IMR-90 (cell line): ENCODE measurements at regions not wholly inside any gene's neighbourhood (a gene's known extent, or its start where the extent isn't known, plus 50 kb on each side); places are given as distances from the start of the nearest gene placed in this dataset.

Experiments used
- ATAC-seq: fragments of 200-7000 bp; cut with Tn5 transposase; 2 replicates; pipeline ENCODE4 v1.9.1; 2020; ENCODE audit warnings: low read depth, mild to moderate bottlenecking, moderate library complexity
- BruUV-seq: library from RNA; stranded (reverse); fragments of 400-500 nt; replicated peaks from 2 replicates; lab custom pipeline; 2021; lab: Mats Ljungman, UMichigan
- CTCF ChIA-PET: fragments of 300-600 bp; formaldehyde crosslinking; extraction: SDS; loops from one replicate; lab custom pipeline; 2021; ENCODE audit warnings: antibody characterized with exemption; lab: Yijun Ruan, JAX
- POLR2A ChIA-PET: fragments of 300-600 bp; sonication (Branson Sonifier 250); formaldehyde crosslinking; loops from one replicate; lab custom pipeline; 2022; ENCODE audit warnings: antibody characterized with exemption; ENCODE audit not compliant: unreplicated experiment; lab: Charles Lee
- DNase-seq: peaks from one replicate; pipeline ENCODE4 v3.0.0; 2013
- H2AFZ ChIP-seq: replicated peaks from 2 replicates; pipeline ENCODE3; 2013; ENCODE audit warnings: low read length, mild to moderate bottlenecking; ENCODE audit not compliant: poor library complexity
- H2AK5ac ChIP-seq: 2 replicates; pipeline ENCODE4 v1.6.1; 2013; ENCODE audit warnings: low read depth, low read length, inconsistent platforms
- H2AK9ac ChIP-seq: replicated peaks from 2 replicates; pipeline ENCODE3; 2013; ENCODE audit warnings: mild to moderate bottlenecking, low read depth, low read length, moderate library complexity; ENCODE audit not compliant: poor library complexity
- H2BK120ac ChIP-seq: 2 replicates; pipeline ENCODE4 v1.6.1; 2013; ENCODE audit warnings: low read depth, low read length, inconsistent platforms
- H2BK15ac ChIP-seq: 3 replicates; pipeline ENCODE4 v1.6.1; 2013; ENCODE audit warnings: low read depth, low read length, inconsistent platforms
- H2BK20ac ChIP-seq: 2 replicates; pipeline ENCODE4 v1.6.1; 2013; ENCODE audit warnings: low read depth, mild to moderate bottlenecking, inconsistent platforms, low read length, moderate library complexity
- H2BK5ac ChIP-seq: 2 replicates; pipeline ENCODE4 v1.6.1; 2013; ENCODE audit warnings: mild to moderate bottlenecking, low read depth, low read length, inconsistent platforms; ENCODE audit not compliant: poor library complexity, severe bottlenecking
- H3K14ac ChIP-seq: replicated peaks from 2 replicates; pipeline ENCODE4 v1.6.1; 2013; ENCODE audit warnings: low read depth, low read length, inconsistent platforms
- H3K18ac ChIP-seq: 2 replicates; pipeline ENCODE4 v1.6.1; 2013; ENCODE audit warnings: low read depth, low read length, control low read depth
- H3K23ac ChIP-seq: 2 replicates; pipeline ENCODE4 v1.6.1; 2013; ENCODE audit warnings: low read depth, low read length, inconsistent platforms
- H3K27ac ChIP-seq: 2 replicates; pipeline ENCODE4 v1.5.1; 2013; ENCODE audit warnings: mild to moderate bottlenecking, control low read depth, low read length; ENCODE audit not compliant: insufficient read depth
- H3K27me3 ChIP-seq: 2 replicates; pipeline ENCODE4 v1.6.1; 2013; ENCODE audit warnings: low read length; ENCODE audit not compliant: control insufficient read depth, insufficient read depth
- H3K36me3 ChIP-seq: 2 replicates; pipeline ENCODE4 v1.6.1; 2013; ENCODE audit warnings: low read length, mixed read lengths; ENCODE audit not compliant: control insufficient read depth, insufficient read depth
- H3K4ac ChIP-seq: 2 replicates; pipeline ENCODE4 v1.6.1; 2013; ENCODE audit warnings: low read depth, low read length, inconsistent platforms
- H3K4me1 ChIP-seq: 2 replicates; pipeline ENCODE4 v1.6.1; 2013; ENCODE audit warnings: low read length, mixed read lengths; ENCODE audit not compliant: control insufficient read depth, insufficient read depth
- H3K4me2 ChIP-seq: 2 replicates; pipeline ENCODE4 v1.6.1; 2013; ENCODE audit warnings: low read depth, mild to moderate bottlenecking, control low read depth, low read length, moderate library complexity
- H3K4me3 ChIP-seq: 2 replicates; pipeline ENCODE4 v1.5.1; 2013; ENCODE audit warnings: low read depth, mild to moderate bottlenecking, control low read depth, low read length, moderate library complexity; ENCODE audit not compliant: insufficient read depth
- H3K56ac ChIP-seq: 2 replicates; pipeline ENCODE4 v1.6.1; 2013; ENCODE audit warnings: low read length, inconsistent platforms; ENCODE audit not compliant: insufficient read depth; ENCODE audit errors: extremely low read depth
- H3K79me1 ChIP-seq, 2 experiments: 2 replicates each; pipeline ENCODE4 v1.6.1; 2013; ENCODE audit warnings: low read length in 2 of 2, inconsistent platforms in 1 of 2, low read depth in 1 of 2
- H3K9ac ChIP-seq: 2 replicates; pipeline ENCODE4 v1.6.1; 2013; ENCODE audit warnings: low read depth, low read length, control low read depth
- H3K9me1 ChIP-seq: 2 replicates; pipeline ENCODE4 v1.6.1; 2013; ENCODE audit warnings: low read length, inconsistent platforms; ENCODE audit not compliant: insufficient read depth
- H3K9me3 ChIP-seq: 2 replicates; pipeline ENCODE4 v1.6.1; 2013; ENCODE audit warnings: low read length; ENCODE audit not compliant: control insufficient read depth, insufficient read depth
- H4K20me1 ChIP-seq: 2 replicates; pipeline ENCODE4 v1.6.1; 2013; ENCODE audit warnings: low read length, inconsistent platforms; ENCODE audit not compliant: insufficient read depth
- H4K5ac ChIP-seq: 2 replicates; pipeline ENCODE4 v1.6.1; 2013; ENCODE audit warnings: mild to moderate bottlenecking, low read depth, low read length, control low read depth
- H4K8ac ChIP-seq, 2 experiments: 2 replicates each; pipeline ENCODE4 v1.6.1; 2013; ENCODE audit warnings: low read depth in 2 of 2, low read length in 2 of 2, control low read depth in 1 of 2, inconsistent platforms in 1 of 2
- H4K91ac ChIP-seq: 2 replicates; pipeline ENCODE4 v1.6.1; 2013; ENCODE audit warnings: low read depth, low read length, inconsistent platforms; ENCODE audit not compliant: insufficient read depth
- BHLHE40 ChIP-seq: fragments of 150-350 bp; IDR thresholded peaks from 2 replicates; pipeline ENCODE4 v1.6.1; 2016; ENCODE audit warnings: mild to moderate bottlenecking, low read depth, low read length
- MAFK ChIP-seq: IDR thresholded peaks from 2 replicates; pipeline ENCODE4 v1.6.1; 2012; ENCODE audit warnings: low read depth, low read length, improper control_type of control experiment
- MAZ ChIP-seq: IDR thresholded peaks from 2 replicates; pipeline ENCODE4 v1.6.1; 2012; ENCODE audit warnings: low read depth, mild to moderate bottlenecking, low read length, improper control_type of control experiment, moderate library complexity, borderline replicate concordance
- WGBS, 2 experiments: methylation state at CpG; one replicate each; pipeline versions ENCODE4 v1.1.5 to v1.1.7; 2013; ENCODE audit warnings: missing lambda C conversion rate in 2 of 2; ENCODE audit not compliant: insufficient read length in 1 of 2; ENCODE audit errors: extremely low coverage in 2 of 2; 5-methylcytosine and 5-hydroxymethylcytosine counted together
- dilution Hi-C: fragments of 300-500 bp; cut with HindIII; formaldehyde crosslinking; loops from one replicate; pipeline ENCODE4 v1.14.3; 2018; ENCODE audit warnings: low sequenced_read_pairs; ENCODE audit not compliant: unreplicated experiment
- in situ Hi-C: fragments of 300-500 bp; cut with MboI; formaldehyde crosslinking; loops from 3 replicates; pipeline ENCODE4 v1.14.3; 2019; ENCODE audit warnings: low sequenced_read_pairs, inconsistent platforms, mixed read lengths
- intact Hi-C: fragments of 100-400 bp; cut with micrococcal nuclease; formaldehyde crosslinking; loops from 2 replicates; pipeline ENCODE4 v1.10.0; 2022
- TF ChIP-seq, protein P1 (sequence below): fragments of 150-350 bp; IDR thresholded peaks from 2 replicates; pipeline ENCODE4 v1.6.1; 2017; ENCODE audit warnings: mild to moderate bottlenecking, antibody characterized with exemption, low read length, low read depth

DNA sequence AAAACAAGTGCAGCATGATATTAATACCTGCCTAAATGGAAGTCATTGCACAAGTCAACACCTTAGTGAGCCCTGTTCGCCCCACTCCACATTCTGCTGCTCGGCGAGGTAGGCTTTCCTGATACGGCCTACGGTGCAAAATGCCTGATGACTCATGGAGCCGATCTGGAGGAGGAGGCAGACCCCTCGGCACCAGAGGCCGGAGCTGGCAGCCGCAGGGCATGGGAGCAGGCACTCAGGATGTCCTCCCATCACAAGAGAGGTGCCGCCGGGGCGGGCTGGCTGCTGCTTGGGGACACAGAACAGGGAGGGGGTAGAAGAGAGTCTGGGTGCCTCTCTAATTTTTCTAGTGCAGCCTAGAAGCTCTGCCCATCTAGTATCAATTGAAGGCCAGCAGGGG is 418.5 kb upstream of the MGMT start:
- WGBS, 2 experiments = no CpG with 5 or more reads among the region's 12 CpGs
- in situ Hi-C loops (no loop called here), dilution Hi-C loops (no loop called here)

More for the DNA sequence above, 418.5 kb upstream of the MGMT start:
- Histone ChIP-seq H2AK9ac (no peak overlapping the region), H4K5ac (no peak overlapping the region), H3K14ac (no peak overlapping the region), H3K9ac (no peak overlapping the region), H4K8ac (no peak overlapping the region), H3K27me3 (no peaks in the 10 kb centered on the region), H3K4me1 (no peaks in the 10 kb centered on the region), H4K20me1 (no peaks in the 10 kb centered on the region), H2BK5ac (no peak overlapping the region), H2AFZ (no peak overlapping the region), H4K91ac (no peak overlapping the region), H2BK120ac (no peak overlapping the region), H2BK15ac (no peak overlapping the region; the same call in 2 of the 3 replicates), H3K36me3 (no peaks in the 10 kb centered on the region), H3K18ac (no peak overlapping the region), H3K79me1 (no peaks in the 10 kb centered on the region), H3K9me1 (no peaks in the 10 kb centered on the region), H3K56ac (no peak overlapping the region), H3K4me3 (no peak overlapping the region), H3K27ac (no peak overlapping the region), H3K4me2 (no peak overlapping the region), H2BK20ac (no peak overlapping the region), H3K9me3 (peaks cover 9% of the 10 kb centered on the region), H3K4ac (no peak overlapping the region), H2AK5ac (no peak overlapping the region), H3K23ac (no peak overlapping the region)
- no peak for TF ChIP-seq MAFK
- no peak for TF ChIP-seq BHLHE40
- TF ChIP-seq MAZ = no peak
- TF ChIP-seq, protein P1, sequence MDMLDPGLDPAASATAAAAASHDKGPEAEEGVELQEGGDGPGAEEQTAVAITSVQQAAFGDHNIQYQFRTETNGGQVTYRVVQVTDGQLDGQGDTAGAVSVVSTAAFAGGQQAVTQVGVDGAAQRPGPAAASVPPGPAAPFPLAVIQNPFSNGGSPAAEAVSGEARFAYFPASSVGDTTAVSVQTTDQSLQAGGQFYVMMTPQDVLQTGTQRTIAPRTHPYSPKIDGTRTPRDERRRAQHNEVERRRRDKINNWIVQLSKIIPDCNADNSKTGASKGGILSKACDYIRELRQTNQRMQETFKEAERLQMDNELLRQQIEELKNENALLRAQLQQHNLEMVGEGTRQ = no peak
- CTCF ChIA-PET = no interaction called here
- intact Hi-C loops = no loop called here
- no TSS peak for BruUV-seq
- POLR2A ChIA-PET = no interaction called here
- ATAC-seq = no peak
- DNase-seq = no peak
